NCI-H1694 treated with DMSO at 0.1 percent for 48 hours (cell line): ENCODE measurements at regions not wholly inside any gene's neighbourhood (a gene's known extent, or its start where the extent isn't known, plus 50 kb on each side); places are given as distances from the start of the nearest gene placed in this dataset.
"Not testable (repeated sequence)": the region's sequence is repeated elsewhere in the genome, so short reads cannot be mapped to it uniquely, and the experiment has no call there.

Source experiments
- DNase-seq: peaks from one replicate; lab custom pipeline; 2025; lab: John Stamatoyannopoulos, UW

- no peak for DNase-seq
Observed at GRCh38 chr4:148954011-148954749, 512.0 kb upstream of the NR3C2 start.

- no peak for DNase-seq
Observed at GRCh38 chr4:148951346-148951745, 509.1 kb upstream of the NR3C2 start.

- DNase-seq, result no peak
Observed at GRCh38 chr4:148946271-148946670, 504.1 kb upstream of the NR3C2 start.

GRCh38 chr4:148944839-148945219 lies 502.6 kb upstream of the NR3C2 start:
- DNase-seq, result no peak

GRCh38 chr4:148944136-148944838 lies 502.1 kb upstream of the NR3C2 start:
- no peak for DNase-seq

- DNase-seq, result no peak
Observed at GRCh38 chr4:148934926-148935578, 492.8 kb upstream of the NR3C2 start.

GRCh38 chr4:148926276-148927260 lies 484.4 kb upstream of the NR3C2 start:
- no peak for DNase-seq

GRCh38 chr4:148923881-148924280 lies 481.7 kb upstream of the NR3C2 start:
- DNase-seq, result no peak

GRCh38 chr4:148922497-148922896 lies 480.3 kb upstream of the NR3C2 start:
- no peak for DNase-seq

- no peak for DNase-seq
Observed at GRCh38 chr4:148914734-148915133, 472.5 kb upstream of the NR3C2 start.

GRCh38 chr4:148914301-148914700 lies 472.1 kb upstream of the NR3C2 start:
- DNase-seq, result no peak

GRCh38 chr4:148903388-148903787 lies 461.2 kb upstream of the NR3C2 start:
- DNase-seq, result no peak

GRCh38 chr4:148901075-148901705 lies 459.0 kb upstream of the NR3C2 start:
- no peak for DNase-seq

GRCh38 chr4:148898139-148898538 lies 455.9 kb upstream of the NR3C2 start:
- not testable (repeated sequence) for DNase-seq

GRCh38 chr4:148893095-148893494 lies 450.9 kb upstream of the NR3C2 start:
- no peak for DNase-seq

GRCh38 chr4:148883891-148884290 lies 441.7 kb upstream of the NR3C2 start:
- DNase-seq, result no peak

- DNase-seq, result no peak
Observed at GRCh38 chr4:148883435-148883834, 441.2 kb upstream of the NR3C2 start.

- no peak for DNase-seq
Observed at GRCh38 chr4:148881860-148882643, 439.8 kb upstream of the NR3C2 start.

GRCh38 chr4:148874331-148874730 lies 432.1 kb upstream of the NR3C2 start:
- DNase-seq, result no peak

GRCh38 chr4:148868191-148868590 lies 426.0 kb upstream of the NR3C2 start:
- no peak for DNase-seq

GRCh38 chr4:148866666-148867065 lies 424.5 kb upstream of the NR3C2 start:
- no peak for DNase-seq
